ENCODE measurements at regions not wholly inside any gene's neighbourhood (a gene's known extent, or its start where the extent isn't known, plus 50 kb on each side); places are given as distances from the start of the nearest gene placed in this dataset.

- no peaks in the 10 kb centered on the region for H4K20me1 ChIP-seq (ENCODE audit: insufficient read depth, low read length)
- H3K79me2 ChIP-seq (ENCODE audit: insufficient read depth, low read length) = no peaks in the 10 kb centered on the region
- no peak overlapping the region for H2AFZ ChIP-seq (ENCODE audit: low read length)
- no peaks in the 10 kb centered on the region for H3K9me2 ChIP-seq (ENCODE audit: low read depth, low read length)
- H3K4me2 ChIP-seq (ENCODE audit: low read length) = no peak overlapping the region
- H3K36me3 ChIP-seq (ENCODE audit: insufficient read depth, low read length) = no peaks in the 10 kb centered on the region
- H3K9me3 ChIP-seq (ENCODE audit: low read length) = no peaks in the 10 kb centered on the region
- TF ChIP-seq CTCF (IDR thresholded peaks at IDR 0.05; ENCODE audit: low read length) (no peak), EZH2 (IDR thresholded peaks at IDR 0.05; ENCODE audit: borderline replicate concordance, low read length) (no peak)
- H3K9ac ChIP-seq (ENCODE audit: low read length) = no peak overlapping the region
- H3K27me3 ChIP-seq (ENCODE audit: insufficient read depth, low read length) = no peaks in the 10 kb centered on the region
- H3K4me3 ChIP-seq (ENCODE audit: low read depth, low read length, poor library complexity, severe bottlenecking) = no peak overlapping the region
- no peak overlapping the region for H3K27ac ChIP-seq (ENCODE audit: low read depth, low read length, poor library complexity, severe bottlenecking)
- no peaks in the 10 kb centered on the region for H3F3A ChIP-seq (ENCODE audit: insufficient read depth, low read length)
- H3K4me1 ChIP-seq (ENCODE audit: insufficient read depth, low read length, severe bottlenecking) = no peaks in the 10 kb centered on the region
Measured at GRCh38 chr20:40582531-40582930, 106.5 kb downstream of the MAFB start.

DNA sequence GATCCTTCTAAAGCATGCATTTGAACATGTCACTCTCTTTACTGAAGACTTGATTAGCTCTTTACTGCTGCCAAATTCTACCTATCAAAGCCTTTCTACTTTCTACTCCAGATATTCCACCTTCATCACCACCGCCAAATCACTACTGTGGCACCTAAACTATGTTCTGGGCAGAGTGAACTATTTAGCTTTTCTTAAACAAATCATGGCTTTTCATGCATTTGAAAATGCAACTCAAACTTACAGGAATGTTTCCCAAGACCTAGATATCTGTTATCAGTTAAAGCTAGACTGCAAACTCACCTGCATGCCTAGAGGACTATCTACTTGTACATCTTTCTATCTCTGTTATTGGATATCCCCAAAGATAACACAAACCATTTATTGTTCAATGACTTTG is 109.3 kb downstream of the MAFB start:
- H3K27ac ChIP-seq (ENCODE audit: low read depth, low read length, poor library complexity, severe bottlenecking) = no peak overlapping the region
- no peaks in the 10 kb centered on the region for H3K27me3 ChIP-seq (ENCODE audit: insufficient read depth, low read length)
- no peaks in the 10 kb centered on the region for H3K9me3 ChIP-seq (ENCODE audit: low read length)
- H3K79me2 ChIP-seq (ENCODE audit: insufficient read depth, low read length) = no peaks in the 10 kb centered on the region
- H3K9me2 ChIP-seq (ENCODE audit: low read depth, low read length) = no peaks in the 10 kb centered on the region
- no peaks in the 10 kb centered on the region for H3F3A ChIP-seq (ENCODE audit: insufficient read depth, low read length)
- H3K4me1 ChIP-seq (ENCODE audit: insufficient read depth, low read length, severe bottlenecking) = no peaks in the 10 kb centered on the region
- no peaks in the 10 kb centered on the region for H4K20me1 ChIP-seq (ENCODE audit: insufficient read depth, low read length)
- no peak overlapping the region for H3K9ac ChIP-seq (ENCODE audit: low read length)
- H3K36me3 ChIP-seq (ENCODE audit: insufficient read depth, low read length) = no peaks in the 10 kb centered on the region
- H3K4me3 ChIP-seq (ENCODE audit: low read depth, low read length, poor library complexity, severe bottlenecking) = no peak overlapping the region
- H2AFZ ChIP-seq (ENCODE audit: low read length) = no peak overlapping the region
- H3K4me2 ChIP-seq (ENCODE audit: low read length) = no peak overlapping the region
- TF ChIP-seq EZH2 (IDR thresholded peaks at IDR 0.05; ENCODE audit: borderline replicate concordance, low read length) = no peak
- TF ChIP-seq CTCF (IDR thresholded peaks at IDR 0.05; ENCODE audit: low read length) = no peak

DNA sequence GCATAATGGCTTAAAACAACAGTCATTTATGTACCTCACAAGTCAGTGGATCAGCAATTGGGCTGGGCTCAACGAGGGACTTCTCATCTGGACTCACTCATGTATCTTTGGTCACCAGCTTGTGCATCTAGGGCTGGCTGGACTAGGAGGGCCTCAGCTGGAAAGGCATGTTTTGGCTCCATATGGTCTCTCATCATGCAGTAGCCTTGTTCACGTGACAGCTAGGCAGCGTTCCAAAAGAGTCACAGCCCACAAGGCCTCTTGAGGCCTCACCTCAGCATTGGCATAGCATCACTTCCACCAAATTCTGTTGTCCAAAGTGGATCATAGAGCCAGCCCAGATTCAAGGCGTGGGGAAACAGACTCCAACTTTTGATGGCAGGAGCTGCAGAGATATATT is 110.1 kb downstream of the MAFB start:
- Histone ChIP-seq H3K4me2 (ENCODE audit: low read length) (no peak overlapping the region), H3F3A (ENCODE audit: insufficient read depth, low read length) (no peaks in the 10 kb centered on the region), H3K4me3 (ENCODE audit: low read depth, low read length, poor library complexity, severe bottlenecking) (no peak overlapping the region), H3K9me3 (ENCODE audit: low read length) (no peaks in the 10 kb centered on the region), H4K20me1 (ENCODE audit: insufficient read depth, low read length) (no peaks in the 10 kb centered on the region), H3K36me3 (ENCODE audit: insufficient read depth, low read length) (no peaks in the 10 kb centered on the region), H2AFZ (ENCODE audit: low read length) (no peak overlapping the region), H3K9me2 (ENCODE audit: low read depth, low read length) (no peaks in the 10 kb centered on the region), H3K9ac (ENCODE audit: low read length) (no peak overlapping the region), H3K27me3 (ENCODE audit: insufficient read depth, low read length) (no peaks in the 10 kb centered on the region), H3K79me2 (ENCODE audit: insufficient read depth, low read length) (no peaks in the 10 kb centered on the region), H3K27ac (ENCODE audit: low read depth, low read length, poor library complexity, severe bottlenecking) (no peak overlapping the region), H3K4me1 (ENCODE audit: insufficient read depth, low read length, severe bottlenecking) (no peaks in the 10 kb centered on the region)
- TF ChIP-seq CTCF (IDR thresholded peaks at IDR 0.05; ENCODE audit: low read length) = no peak
- TF ChIP-seq EZH2 (IDR thresholded peaks at IDR 0.05; ENCODE audit: borderline replicate concordance, low read length) = no peak
